ENCODE measurements at regions not wholly inside any gene's neighbourhood (a gene's known extent, or its start where the extent isn't known, plus 50 kb on each side); places are given as distances from the start of the nearest gene placed in this dataset.
A peak's percentile ranks its signal among the peaks of the same experiment; 100 is the strongest.
"Not testable (repeated sequence)": the region's sequence is repeated elsewhere in the genome, so short reads cannot be mapped to it uniquely, and the experiment has no call there.

DNA sequence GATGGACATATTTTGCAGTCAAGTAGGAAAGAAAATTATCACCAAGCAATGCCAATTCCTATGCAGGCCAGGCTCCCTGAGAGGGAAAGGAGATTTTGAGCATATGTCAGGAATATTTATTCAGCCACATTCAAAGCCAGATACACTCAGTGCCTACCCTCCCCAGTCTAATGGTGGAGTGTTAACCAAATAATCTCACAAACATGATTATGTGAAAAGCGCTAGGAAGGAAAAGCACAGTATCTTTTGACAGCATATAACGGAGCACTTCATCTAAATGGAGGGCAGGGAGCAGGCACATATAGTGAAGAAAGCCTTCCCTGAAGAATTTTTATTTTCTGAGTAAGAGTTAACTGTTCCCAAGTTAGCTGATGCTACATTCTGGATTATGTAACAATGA is 80.3 kb upstream of the SLC30A5 start:
- Histone ChIP-seq H3K27me3 (ENCODE audit: control insufficient read depth, insufficient read depth, low read length) (peaks cover 2% of the 10 kb centered on the region; the same call in 1 of the 2 replicates), H3K4me3 (ENCODE audit: low read depth, low read length) (no peak overlapping the region), H3K36me3 (ENCODE audit: control insufficient read depth, insufficient read depth, low read length) (no peaks in the 10 kb centered on the region)
- ChIA-PET CTCF (interaction anchor here (3.4 kb wide), 1 partner anchor 11 kb away, joined by 28 read pairs; no protein-coding TSS in a partner anchor), POLR2A (no interaction called here)
- TF ChIP-seq, protein P1, sequence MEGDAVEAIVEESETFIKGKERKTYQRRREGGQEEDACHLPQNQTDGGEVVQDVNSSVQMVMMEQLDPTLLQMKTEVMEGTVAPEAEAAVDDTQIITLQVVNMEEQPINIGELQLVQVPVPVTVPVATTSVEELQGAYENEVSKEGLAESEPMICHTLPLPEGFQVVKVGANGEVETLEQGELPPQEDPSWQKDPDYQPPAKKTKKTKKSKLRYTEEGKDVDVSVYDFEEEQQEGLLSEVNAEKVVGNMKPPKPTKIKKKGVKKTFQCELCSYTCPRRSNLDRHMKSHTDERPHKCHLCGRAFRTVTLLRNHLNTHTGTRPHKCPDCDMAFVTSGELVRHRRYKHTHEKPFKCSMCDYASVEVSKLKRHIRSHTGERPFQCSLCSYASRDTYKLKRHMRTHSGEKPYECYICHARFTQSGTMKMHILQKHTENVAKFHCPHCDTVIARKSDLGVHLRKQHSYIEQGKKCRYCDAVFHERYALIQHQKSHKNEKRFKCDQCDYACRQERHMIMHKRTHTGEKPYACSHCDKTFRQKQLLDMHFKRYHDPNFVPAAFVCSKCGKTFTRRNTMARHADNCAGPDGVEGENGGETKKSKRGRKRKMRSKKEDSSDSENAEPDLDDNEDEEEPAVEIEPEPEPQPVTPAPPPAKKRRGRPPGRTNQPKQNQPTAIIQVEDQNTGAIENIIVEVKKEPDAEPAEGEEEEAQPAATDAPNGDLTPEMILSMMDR (IDR thresholded peaks at IDR 0.05; ENCODE audit: insufficient read depth, low read depth, low read length): no peak
- DNase-seq (ENCODE audit: low read depth): no peak

DNA sequence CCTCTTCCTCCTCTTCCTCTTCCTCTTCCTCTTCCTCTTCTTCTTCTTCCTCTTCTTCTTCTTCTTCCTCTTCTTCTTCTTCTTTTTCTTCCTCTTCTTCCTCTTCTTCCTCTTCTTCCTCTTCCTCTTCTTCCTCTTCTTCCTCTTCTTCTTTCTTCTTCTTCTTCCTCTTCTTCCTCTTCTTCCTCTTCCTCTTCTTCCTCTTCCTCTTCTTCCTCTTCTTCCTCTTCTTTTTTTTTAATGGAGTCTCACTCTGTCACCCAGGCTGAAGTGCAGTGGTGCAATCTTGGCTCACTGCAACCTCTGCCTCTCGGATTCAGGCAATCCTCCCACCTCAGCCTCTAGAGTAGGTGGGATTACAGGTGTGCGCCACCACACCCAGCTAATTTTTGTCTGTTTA is 79.8 kb upstream of the SLC30A5 start:
- H3K27me3 ChIP-seq (ENCODE audit: control insufficient read depth, insufficient read depth, low read length); CTCF ChIA-PET; H3K4me3 ChIP-seq (ENCODE audit: low read depth, low read length); DNase-seq (ENCODE audit: low read depth); H3K36me3 ChIP-seq (ENCODE audit: control insufficient read depth, insufficient read depth, low read length); POLR2A ChIA-PET: not testable (repeated sequence)

DNA sequence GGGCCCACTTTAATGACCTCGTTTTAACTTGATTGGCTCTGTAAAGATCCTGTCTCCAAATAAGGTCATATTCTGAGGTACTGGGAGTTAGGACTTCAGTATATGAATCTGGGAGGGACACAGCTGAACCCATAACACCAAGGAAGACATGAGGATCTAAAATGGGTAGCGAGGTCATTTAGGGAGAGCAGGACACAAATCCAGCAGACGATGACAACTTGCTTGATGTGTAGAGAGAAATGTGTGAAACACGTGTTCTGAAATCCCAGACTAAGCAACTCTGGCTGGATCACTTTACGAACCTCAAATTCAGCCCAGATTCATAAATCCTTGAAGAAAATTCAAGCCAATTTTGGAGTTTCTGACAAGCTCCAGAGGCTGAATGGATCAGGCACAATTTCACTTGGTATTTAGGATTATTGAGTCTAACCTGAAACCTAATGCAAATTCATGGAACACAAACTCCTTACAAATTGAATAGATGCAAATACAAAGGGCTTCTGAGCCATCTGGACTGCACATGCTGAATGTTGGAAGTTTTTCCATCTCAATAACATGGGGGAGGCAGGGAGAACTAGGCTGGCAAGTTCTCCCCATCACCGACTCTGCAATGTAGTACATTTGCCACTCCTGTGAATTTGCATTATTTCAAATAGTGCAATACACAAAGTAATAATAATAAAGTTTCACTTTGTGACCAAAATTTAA is 74.0 kb upstream of the SLC30A5 start:
- ChIA-PET POLR2A (no interaction called here), CTCF (interaction anchor here (0.5 kb wide), 1 partner anchor 733 kb away, joined by 3 read pairs; no protein-coding TSS in a partner anchor)
- no peaks in the 10 kb centered on the region for H3K36me3 ChIP-seq (ENCODE audit: control insufficient read depth, insufficient read depth, low read length)
- TF ChIP-seq, protein P1 (IDR thresholded peaks at IDR 0.05; ENCODE audit: insufficient read depth, low read depth, low read length): no peak
- H3K27me3 ChIP-seq (ENCODE audit: control insufficient read depth, insufficient read depth, low read length): peaks cover 3% of the 10 kb centered on the region; the same call in 1 of the 2 replicates
- no peak overlapping the region for H3K4me3 ChIP-seq (ENCODE audit: low read depth, low read length)
- DNase-seq (ENCODE audit: low read depth): no peak

DNA sequence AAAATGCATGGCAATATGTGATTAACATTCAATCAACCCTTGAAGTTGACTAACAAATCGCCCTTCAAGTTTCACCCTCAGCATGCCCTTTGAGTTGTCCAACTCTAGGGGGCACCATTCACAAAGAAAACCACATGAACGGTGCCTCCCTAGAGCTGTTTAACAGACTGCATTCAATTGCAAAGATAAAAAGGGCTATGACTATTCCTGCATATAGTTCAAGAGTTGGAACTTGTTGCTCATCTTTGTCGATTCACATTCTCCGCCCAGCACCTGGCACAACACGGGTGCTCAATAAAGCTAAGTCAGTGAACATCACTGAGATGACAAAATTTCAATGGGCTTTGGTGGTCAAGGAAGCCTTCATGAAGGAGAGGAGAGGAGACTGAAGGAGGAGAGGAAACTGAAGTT is 69.6 kb upstream of the SLC30A5 start:
- Histone ChIP-seq H3K27me3 (ENCODE audit: control insufficient read depth, insufficient read depth, low read length) (peaks cover 3% of the 10 kb centered on the region), H3K36me3 (ENCODE audit: control insufficient read depth, insufficient read depth, low read length) (no peaks in the 10 kb centered on the region), H3K4me3 (ENCODE audit: low read depth, low read length) (no peak overlapping the region)
- POLR2A ChIA-PET: no interaction called here
- DNase-seq (ENCODE audit: low read depth): no peak
- TF ChIP-seq, protein P1 (IDR thresholded peaks at IDR 0.05; ENCODE audit: insufficient read depth, low read depth, low read length): peak; percentile 56
- CTCF ChIA-PET: interaction anchor here (1.1 to 6.4 kb wide), 5 partner anchors 10 to 66 kb away, joined by 3 to 28 read pairs (median 5); no protein-coding TSS in a partner anchor

DNA sequence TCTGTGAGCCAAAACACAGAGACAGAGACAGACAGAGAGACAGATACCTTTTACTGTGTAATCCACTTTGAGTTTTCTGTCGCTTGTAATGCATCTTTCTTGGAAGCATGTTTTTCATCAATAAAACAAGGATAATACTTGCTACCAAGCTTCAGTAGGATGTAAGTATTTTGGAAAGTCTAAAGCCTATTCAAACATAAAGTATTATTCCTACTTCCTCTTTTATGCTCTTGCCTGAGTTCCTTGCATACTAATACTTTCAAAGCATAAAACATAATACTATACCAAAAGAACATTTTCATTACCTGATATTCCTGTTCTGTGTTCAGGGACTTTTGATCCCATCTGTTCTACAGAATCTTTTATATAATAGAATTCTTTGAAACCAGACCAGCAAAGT is 64.5 kb upstream of the SLC30A5 start:
- CTCF ChIA-PET: interaction anchor here (1.7 to 2.9 kb wide), 2 partner anchors 13 to 14 kb away, joined by 3 to 7 read pairs; no protein-coding TSS in a partner anchor
- H3K27me3 ChIP-seq (ENCODE audit: control insufficient read depth, insufficient read depth, low read length): peaks cover 2% of the 10 kb centered on the region

More for the DNA sequence above, 64.5 kb upstream of the SLC30A5 start:
- DNase-seq (ENCODE audit: low read depth): no peak
- POLR2A ChIA-PET: no interaction called here
- TF ChIP-seq, protein P1 (IDR thresholded peaks at IDR 0.05; ENCODE audit: insufficient read depth, low read depth, low read length): no peak
- Histone ChIP-seq H3K4me3 (ENCODE audit: low read depth, low read length) (no peak overlapping the region), H3K36me3 (ENCODE audit: control insufficient read depth, insufficient read depth, low read length) (no peaks in the 10 kb centered on the region)

Measured in BJ (cell line).